Gastrocnemius medialis (tissue), 4 donors: ENCODE measurements at regions not wholly inside any gene's neighbourhood (a gene's known extent, or its start where the extent isn't known, plus 50 kb on each side); places are given as distances from the start of the nearest gene placed in this dataset.
"Not testable (repeated sequence)": the region's sequence is repeated elsewhere in the genome, so short reads cannot be mapped to it uniquely, and the experiment has no call there.

Experiments used
- ATAC-seq, 2 donors: fragments of 150-250 bp; one replicate each; pipeline ENCODE4 v1.9.1; 2016
- DNase-seq, 2 donors: peaks; one replicate each; pipeline ENCODE4 v3.0.0-alpha.2; 2019
- H3K27ac ChIP-seq, 4 donors: fragments of 200-600 bp; sonication (generic); 1 replicate in 1 of 4; 2 replicates in 3 of 4; pipeline ENCODE4 v1.5.1; 2016 to 2018; ENCODE audit warnings: mild to moderate bottlenecking in 2 of 4, moderate library complexity in 1 of 4
- H3K27me3 ChIP-seq, 3 donors: fragments of 200-600 bp; sonication (generic) in 2 of 3; 1 replicate in 1 of 3; 2 replicates in 2 of 3; pipeline versions ENCODE4 v1.5.1 to v1.6.0; 2016 to 2019; ENCODE audit warnings: mild to moderate bottlenecking in 1 of 3, moderate library complexity in 1 of 3
- H3K36me3 ChIP-seq, 2 donors: fragments of 200-600 bp; sonication (generic) in 1 of 2; one replicate each; pipeline ENCODE4 v1.5.1; 2017 to 2018
- H3K4me1 ChIP-seq, 2 donors: fragments of 200-600 bp; sonication (generic) in 1 of 2; one replicate each; pipeline ENCODE4 v1.5.1; 2016 to 2017; ENCODE audit warnings: mild to moderate bottlenecking in 2 of 2
- H3K4me3 ChIP-seq, 4 donors: fragments of 200-600 bp; sonication (generic) in 3 of 4; 1 replicate in 1 of 4; 2 replicates in 3 of 4; pipeline ENCODE4 v1.5.1; 2016 to 2019; ENCODE audit warnings: mild to moderate bottlenecking in 2 of 4
- H3K9me3 ChIP-seq, 3 donors: fragments of 200-600 bp; sonication (generic) in 2 of 3; 1 replicate in 1 of 3; 2 replicates in 2 of 3; pipeline ENCODE4 v1.5.1; 2016 to 2019
- CTCF ChIP-seq, 5 experiments: fragments of 450-650 bp in 3 of 5; fragments of 200-600 bp in 2 of 5; sonication (generic) in 2 of 5; IDR thresholded peaks in 4 of 5; conservative IDR thresholded peaks in 1 of 5; 1 replicate in 4 of 5; 2 replicates in 1 of 5; pipeline ENCODE4 v1.5.1; 2016 to 2019; ENCODE audit warnings: antibody characterized with exemption in 5 of 5, mild to moderate bottlenecking in 3 of 5, moderate library complexity in 3 of 5
- POLR2A ChIP-seq, 2 donors: fragments of 450-650 bp; IDR thresholded peaks; one replicate each; pipeline ENCODE4 v1.6.1; 2017; ENCODE audit warnings: antibody characterized with exemption in 2 of 2, mild to moderate bottlenecking in 2 of 2, moderate library complexity in 2 of 2
- in situ Hi-C, 4 donors: fragments of 200-750 bp; cut with MboI; loops; one replicate each; pipeline versions ENCODE4 v1.15.0 to v1.8.0; 2017; ENCODE audit warnings: low sequenced_read_pairs in 4 of 4
- intact Hi-C: fragments of 100-400 bp; cut with DNase I; formaldehyde crosslinking; loops from one replicate; pipeline ENCODE4 v1.15.1; 2023; ENCODE audit warnings: low total_unique reads

GRCh38 chr15:20148008-20148407, 393.6 kb downstream of the GOLGA6L6 start:
- H3K27ac ChIP-seq, H3K27me3 ChIP-seq, intact Hi-C loops, H3K4me1 ChIP-seq, DNase-seq, in situ Hi-C loops, H3K9me3 ChIP-seq, H3K36me3 ChIP-seq, H3K4me3 ChIP-seq, ATAC-seq: not testable (repeated sequence)

- intact Hi-C loops, in situ Hi-C loops, H3K36me3 ChIP-seq, H3K4me3 ChIP-seq, ATAC-seq, DNase-seq, H3K27ac ChIP-seq, H3K27me3 ChIP-seq, H3K4me1 ChIP-seq, H3K9me3 ChIP-seq: not testable (repeated sequence)
These were observed 397.1 kb downstream of the GOLGA6L6 start for GRCh38 chr15:20144333-20145036.

GRCh38 chr15:20142906-20143305, 398.7 kb downstream of the GOLGA6L6 start:
- H3K27me3 ChIP-seq, H3K36me3 ChIP-seq, DNase-seq, intact Hi-C loops, H3K4me1 ChIP-seq, H3K27ac ChIP-seq, H3K4me3 ChIP-seq, ATAC-seq, H3K9me3 ChIP-seq, in situ Hi-C loops: not testable (repeated sequence)

- in situ Hi-C loops, H3K4me1 ChIP-seq, H3K27ac ChIP-seq, intact Hi-C loops, H3K4me3 ChIP-seq, ATAC-seq, H3K9me3 ChIP-seq, DNase-seq, H3K36me3 ChIP-seq, H3K27me3 ChIP-seq: not testable (repeated sequence)
These were observed 399.2 kb downstream of the GOLGA6L6 start for GRCh38 chr15:20142410-20142809.

- H3K36me3 ChIP-seq, H3K9me3 ChIP-seq, ATAC-seq, H3K27me3 ChIP-seq, intact Hi-C loops, H3K4me1 ChIP-seq, H3K4me3 ChIP-seq, in situ Hi-C loops, DNase-seq, H3K27ac ChIP-seq: not testable (repeated sequence)
These were observed 416.9 kb downstream of the GOLGA6L6 start for GRCh38 chr15:20124668-20125067.

- in situ Hi-C loops (no loop called here), intact Hi-C loops (no loop called here)
- no peak for ATAC-seq
These were observed 435.6 kb downstream of the GOLGA6L6 start for GRCh38 chr15:20106026-20106425.

GRCh38 chr15:20105011-20105990, 436.3 kb downstream of the GOLGA6L6 start:
- H3K9me3 ChIP-seq, H3K4me3 ChIP-seq, DNase-seq, in situ Hi-C loops, H3K4me1 ChIP-seq, H3K27me3 ChIP-seq, ATAC-seq, intact Hi-C loops, H3K36me3 ChIP-seq, H3K27ac ChIP-seq: not testable (repeated sequence)

More at GRCh38 chr15:20106026-20106425, 435.6 kb downstream of the GOLGA6L6 start:
- TF ChIP-seq POLR2A (IDR thresholded peaks at IDR 0.05) (no peak), CTCF (IDR thresholded peaks at IDR 0.05 in 4 of 5, conservative IDR thresholded peaks at IDR 0.05 in 1 of 5) (no peak)
- no peaks in the 10 kb centered on the region for H3K9me3 ChIP-seq
- H3K4me3 ChIP-seq = no peak overlapping the region
- H3K27ac ChIP-seq = no peak overlapping the region
- DNase-seq = no peak
- no peaks in the 10 kb centered on the region for H3K36me3 ChIP-seq
- no peaks in the 10 kb centered on the region for H3K4me1 ChIP-seq
- H3K27me3 ChIP-seq = no peaks in the 10 kb centered on the region

- H3K4me3 ChIP-seq, ATAC-seq, H3K36me3 ChIP-seq, H3K27me3 ChIP-seq, in situ Hi-C loops, H3K9me3 ChIP-seq, H3K4me1 ChIP-seq, H3K27ac ChIP-seq, intact Hi-C loops: not testable (repeated sequence)
- DNase-seq = peak; percentile 4 to 25
These were observed 437.0 kb downstream of the GOLGA6L6 start for GRCh38 chr15:20104551-20104950.

- H3K27me3 ChIP-seq, ATAC-seq, in situ Hi-C loops, H3K36me3 ChIP-seq, H3K9me3 ChIP-seq, H3K4me1 ChIP-seq, intact Hi-C loops, H3K27ac ChIP-seq, H3K4me3 ChIP-seq: not testable (repeated sequence)
- peak in 1 of 2 donors; percentile 34 for DNase-seq
These were observed 438.7 kb downstream of the GOLGA6L6 start for GRCh38 chr15:20102862-20103261.

- H3K27ac ChIP-seq, H3K36me3 ChIP-seq, H3K27me3 ChIP-seq, intact Hi-C loops, ATAC-seq, in situ Hi-C loops, H3K4me1 ChIP-seq, H3K9me3 ChIP-seq, H3K4me3 ChIP-seq: not testable (repeated sequence)
- peak in 1 of 2 donors; percentile 28 for DNase-seq
These were observed 439.4 kb downstream of the GOLGA6L6 start for GRCh38 chr15:20102209-20102608.
